ENCODE measurements at regions not wholly inside any gene's neighbourhood (a gene's known extent, or its start where the extent isn't known, plus 50 kb on each side); places are given as distances from the start of the nearest gene placed in this dataset.

DNA sequence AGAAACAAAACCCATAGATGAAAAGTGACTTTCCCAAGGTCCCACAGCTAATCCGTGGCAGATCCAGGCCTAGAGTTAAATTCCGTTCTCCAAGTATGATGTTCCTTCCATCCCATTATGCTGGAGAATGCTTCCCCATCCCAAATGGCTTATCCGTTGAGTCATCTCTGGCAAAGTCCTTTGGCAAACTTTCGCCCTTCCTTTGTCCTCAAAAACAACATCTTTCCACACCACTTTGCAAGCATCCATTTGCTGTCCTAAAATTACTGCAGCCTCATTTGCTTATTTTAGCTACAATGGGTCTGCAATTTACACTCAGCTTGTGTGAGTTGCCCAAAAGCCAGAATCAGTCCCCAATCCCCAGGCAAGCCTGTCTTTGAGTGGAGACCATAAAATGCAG, 304.0 kb upstream of the TLE3 start:
- BruUV-seq (replicated peaks), result no TSS peak
- Histone ChIP-seq H3K27ac (ENCODE audit: low read depth, low read length) (no peak overlapping the region), H3K9me2 (ENCODE audit: insufficient read depth) (no peaks in the 10 kb centered on the region), H3K79me2 (ENCODE audit: insufficient read depth, low read length) (no peaks in the 10 kb centered on the region), H3K27me3 (ENCODE audit: insufficient read depth, low read length) (peaks cover 35% of the 10 kb centered on the region; the same call in 1 of the 2 replicates), H3K4me2 (ENCODE audit: low read length) (no peak overlapping the region), H3K9me3 (ENCODE audit: control insufficient read depth in 1 of 2, insufficient read depth in 1 of 2, low read depth in 1 of 2, low read length in 2 of 2) (no peaks in the 10 kb centered on the region), H4K20me1 (ENCODE audit: insufficient read depth) (no peaks in the 10 kb centered on the region), H3K36me3 (ENCODE audit: control insufficient read depth in 1 of 2, insufficient read depth in 2 of 2, low read length in 2 of 2) (no peaks in the 10 kb centered on the region), H3K4me3 (replicated peaks in 1 of 2; ENCODE audit: low read depth in 1 of 2, low read length in 2 of 2) (no peak overlapping the region), H3K4me1 (ENCODE audit: control insufficient read depth in 1 of 2, insufficient read depth in 2 of 2, low read length in 2 of 2) (no peaks in the 10 kb centered on the region), H3K9ac (ENCODE audit: low read length) (no peak overlapping the region), H2AFZ (ENCODE audit: low read depth, low read length, poor library complexity, severe bottlenecking) (no peak overlapping the region)
- RAD21 ChIA-PET (ENCODE audit: low non-redundant PET in 1 of 2, low total read pairs in 2 of 2, uncharacterized antibody in 2 of 2, unreplicated experiment in 2 of 2), result no interaction called here
- POLR2A ChIA-PET, result no interaction called here
- TF ChIP-seq, protein P1, sequence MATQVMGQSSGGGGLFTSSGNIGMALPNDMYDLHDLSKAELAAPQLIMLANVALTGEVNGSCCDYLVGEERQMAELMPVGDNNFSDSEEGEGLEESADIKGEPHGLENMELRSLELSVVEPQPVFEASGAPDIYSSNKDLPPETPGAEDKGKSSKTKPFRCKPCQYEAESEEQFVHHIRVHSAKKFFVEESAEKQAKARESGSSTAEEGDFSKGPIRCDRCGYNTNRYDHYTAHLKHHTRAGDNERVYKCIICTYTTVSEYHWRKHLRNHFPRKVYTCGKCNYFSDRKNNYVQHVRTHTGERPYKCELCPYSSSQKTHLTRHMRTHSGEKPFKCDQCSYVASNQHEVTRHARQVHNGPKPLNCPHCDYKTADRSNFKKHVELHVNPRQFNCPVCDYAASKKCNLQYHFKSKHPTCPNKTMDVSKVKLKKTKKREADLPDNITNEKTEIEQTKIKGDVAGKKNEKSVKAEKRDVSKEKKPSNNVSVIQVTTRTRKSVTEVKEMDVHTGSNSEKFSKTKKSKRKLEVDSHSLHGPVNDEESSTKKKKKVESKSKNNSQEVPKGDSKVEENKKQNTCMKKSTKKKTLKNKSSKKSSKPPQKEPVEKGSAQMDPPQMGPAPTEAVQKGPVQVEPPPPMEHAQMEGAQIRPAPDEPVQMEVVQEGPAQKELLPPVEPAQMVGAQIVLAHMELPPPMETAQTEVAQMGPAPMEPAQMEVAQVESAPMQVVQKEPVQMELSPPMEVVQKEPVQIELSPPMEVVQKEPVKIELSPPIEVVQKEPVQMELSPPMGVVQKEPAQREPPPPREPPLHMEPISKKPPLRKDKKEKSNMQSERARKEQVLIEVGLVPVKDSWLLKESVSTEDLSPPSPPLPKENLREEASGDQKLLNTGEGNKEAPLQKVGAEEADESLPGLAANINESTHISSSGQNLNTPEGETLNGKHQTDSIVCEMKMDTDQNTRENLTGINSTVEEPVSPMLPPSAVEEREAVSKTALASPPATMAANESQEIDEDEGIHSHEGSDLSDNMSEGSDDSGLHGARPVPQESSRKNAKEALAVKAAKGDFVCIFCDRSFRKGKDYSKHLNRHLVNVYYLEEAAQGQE (IDR thresholded peaks at IDR 0.05; ENCODE audit: low read depth), result no peak
- TF ChIP-seq POLR2A (IDR thresholded peaks at IDR 0.05; ENCODE audit: borderline replicate concordance, extremely low read depth, insufficient read depth, insufficient read length), result no peak
- no peak for TF ChIP-seq ELF1 (IDR thresholded peaks at IDR 0.05; ENCODE audit: borderline replicate concordance, low read depth)
- TF ChIP-seq JUND (IDR thresholded peaks at IDR 0.05), result no peak
- TF ChIP-seq SP1 (IDR thresholded peaks at IDR 0.05; ENCODE audit: low read depth), result no peak
- TF ChIP-seq ZFX (IDR thresholded peaks at IDR 0.05), result no peak
- TF ChIP-seq POLR2AphosphoS5 (IDR thresholded peaks at IDR 0.05; ENCODE audit: low read depth, low read length), result no peak
- TF ChIP-seq CBX3 (IDR thresholded peaks at IDR 0.05; ENCODE audit: low read depth), result no peak
- TF ChIP-seq EGR1 (IDR thresholded peaks at IDR 0.05; ENCODE audit: low read depth), result no peak
- ATAC-seq (no peak), DNase-seq (ENCODE audit: low read depth, low spot score) (no peak)
- intact Hi-C loops (cut with micrococcal nuclease), result no loop called here
- CTCF ChIA-PET, result no interaction called here
